ENCODE measurements at regions not wholly inside any gene's neighbourhood (a gene's known extent, or its start where the extent isn't known, plus 50 kb on each side); places are given as distances from the start of the nearest gene placed in this dataset.
"Not testable (repeated sequence)": the region's sequence is repeated elsewhere in the genome, so short reads cannot be mapped to it uniquely, and the experiment has no call there.

DNA sequence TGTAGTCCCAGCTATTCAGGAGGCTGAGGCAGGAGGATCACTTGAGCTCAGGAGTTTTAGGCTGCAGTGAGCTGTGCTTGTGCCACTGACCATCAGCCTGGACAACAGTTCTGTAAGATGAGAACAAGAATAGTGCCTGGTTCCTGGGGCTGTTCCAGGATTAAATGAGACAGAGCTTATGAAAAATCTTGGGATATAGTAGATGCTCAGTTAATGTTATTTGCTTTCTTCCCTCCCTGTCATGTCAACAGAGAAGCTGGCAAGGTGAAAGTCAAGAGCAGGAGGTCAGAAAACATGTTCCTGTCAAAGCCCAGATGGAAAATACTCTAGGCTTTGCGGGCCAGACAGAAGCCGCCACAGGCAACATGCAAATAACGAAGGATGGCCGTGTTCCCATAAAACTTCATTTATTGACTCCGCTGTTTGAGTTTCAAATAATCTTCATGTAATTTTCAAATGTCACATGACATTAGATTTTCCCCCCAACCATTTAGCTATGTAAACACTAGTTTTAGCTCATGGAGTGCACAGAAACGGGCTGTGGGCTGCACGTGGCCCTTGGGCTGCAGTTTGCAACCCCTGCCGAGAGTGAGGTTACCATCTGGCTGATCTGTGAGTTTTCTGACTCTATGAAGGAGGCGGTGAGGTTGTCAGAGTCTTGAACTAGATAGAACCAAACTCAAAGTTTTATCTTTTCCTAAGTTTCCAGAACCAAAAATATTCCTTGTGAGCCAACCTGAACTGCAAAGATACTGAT, 63.4 kb upstream of the PMEPA1 start:
- DNase-seq (ENCODE audit: low spot score): no peak

DNA sequence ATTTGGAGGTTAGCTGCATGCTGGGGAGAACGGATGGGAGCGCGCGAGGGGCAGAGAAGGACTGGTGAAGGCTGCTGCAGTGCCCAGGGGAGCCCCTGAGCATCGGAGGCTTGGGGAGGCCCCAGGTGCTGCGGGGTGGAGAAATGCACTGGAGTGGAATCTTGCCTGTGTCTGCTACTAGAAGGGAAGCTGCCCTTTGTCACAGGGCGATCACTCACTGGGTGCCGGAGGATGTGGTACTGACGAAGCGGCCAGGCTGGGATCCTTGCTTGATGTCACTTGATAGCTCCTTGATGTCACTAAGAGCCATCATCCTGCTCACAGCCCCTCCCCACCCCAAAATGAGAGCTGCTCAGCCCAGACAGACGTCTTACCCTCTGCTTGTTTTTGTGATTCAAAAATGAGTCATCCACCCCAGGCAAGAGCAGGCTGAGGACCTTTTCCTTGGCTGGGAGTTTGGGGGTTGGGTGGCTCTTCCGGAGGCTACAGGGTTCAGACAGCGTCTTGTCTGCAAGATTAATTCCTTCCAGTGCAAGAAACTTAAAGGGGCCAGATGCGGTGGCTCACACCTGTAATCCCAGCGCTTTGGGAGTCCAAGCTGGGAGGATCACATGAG, 62.6 kb upstream of the PMEPA1 start:
- DNase-seq (ENCODE audit: low spot score): peak; percentile 96

DNA sequence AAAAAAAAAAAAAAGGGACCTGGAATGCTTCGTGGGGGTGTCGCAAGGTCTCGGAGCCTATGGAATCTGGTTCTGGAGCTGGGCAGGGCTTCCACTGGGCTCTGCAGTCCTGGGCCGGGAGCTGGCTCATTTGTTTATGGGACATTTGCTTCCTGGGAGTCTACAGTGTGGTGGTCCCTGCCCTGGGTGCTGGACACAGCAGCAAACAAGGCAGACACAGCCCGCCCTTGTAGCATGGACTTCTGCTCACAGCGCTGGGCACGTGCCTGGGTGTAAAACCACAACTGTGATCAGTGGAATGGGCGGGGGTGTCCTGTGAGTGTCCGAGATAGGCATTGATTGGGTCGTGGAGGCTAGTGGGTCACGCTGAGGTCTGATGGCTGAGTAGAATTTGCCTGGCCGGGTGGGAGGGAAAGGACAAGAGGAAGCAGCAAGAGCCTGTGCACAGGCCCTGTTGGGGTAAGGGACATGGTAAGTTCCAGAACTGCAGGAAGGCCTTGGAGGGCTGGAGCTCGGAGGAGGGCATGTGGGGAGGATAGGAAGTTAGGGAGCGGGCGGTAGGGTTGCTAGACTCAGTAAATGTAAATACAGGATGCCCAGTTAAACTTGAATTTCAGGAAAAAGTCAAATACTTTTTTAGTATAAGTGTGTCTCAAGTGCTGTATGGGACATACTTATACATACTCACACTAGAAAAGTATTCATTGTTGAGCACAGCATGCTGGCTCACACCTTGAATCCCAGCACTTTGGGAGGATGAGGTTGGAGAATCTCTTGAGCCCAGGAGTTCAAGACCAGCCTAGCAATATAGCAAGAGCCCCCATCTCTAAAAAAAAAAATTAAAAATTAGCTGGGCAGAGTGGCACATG, 61.3 kb upstream of the PMEPA1 start:
- DNase-seq (ENCODE audit: low spot score): no peak

DNA sequence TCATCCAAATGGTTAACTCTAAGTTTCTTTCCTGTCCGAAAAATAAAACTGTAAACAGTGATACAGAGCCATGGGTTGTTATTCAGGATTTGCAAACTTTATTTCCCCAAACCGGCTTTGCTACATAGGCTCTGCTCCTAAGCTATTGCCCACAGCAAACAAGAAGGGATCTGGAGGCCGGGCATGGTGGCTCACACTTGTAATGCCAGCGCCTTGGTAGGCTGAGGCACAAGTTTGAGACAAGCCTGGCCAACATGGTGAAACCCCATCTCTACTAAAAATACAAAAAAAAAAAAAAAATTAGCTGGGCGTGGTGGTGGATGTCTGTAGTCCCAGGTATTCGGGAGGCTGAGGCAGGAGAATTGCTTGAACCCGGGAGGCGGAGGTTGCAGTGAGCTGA, 60.6 kb upstream of the PMEPA1 start:
- not testable (repeated sequence) for DNase-seq (ENCODE audit: low spot score)

DNA sequence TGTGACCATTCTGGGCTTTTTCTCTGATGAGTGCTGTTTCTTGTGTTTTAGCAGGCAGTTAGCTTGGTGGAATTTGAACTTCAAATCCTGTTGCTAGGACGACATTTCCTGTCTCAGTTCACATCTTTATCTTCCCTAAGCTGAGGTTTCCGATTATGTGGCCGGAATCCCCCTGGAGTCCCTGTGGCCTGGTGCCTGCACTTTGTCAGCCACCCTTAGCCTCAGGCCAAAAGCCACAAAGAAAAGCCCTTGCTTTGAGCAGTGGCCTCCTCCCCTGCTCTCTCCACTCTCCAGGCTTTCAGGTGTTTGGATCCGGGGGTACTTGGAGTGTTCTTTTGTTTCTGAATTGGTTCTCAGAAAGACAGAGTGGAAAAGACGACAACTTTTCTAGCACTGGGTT, 59.9 kb upstream of the PMEPA1 start:
- peak; percentile 49 for DNase-seq (ENCODE audit: low spot score)

DNA sequence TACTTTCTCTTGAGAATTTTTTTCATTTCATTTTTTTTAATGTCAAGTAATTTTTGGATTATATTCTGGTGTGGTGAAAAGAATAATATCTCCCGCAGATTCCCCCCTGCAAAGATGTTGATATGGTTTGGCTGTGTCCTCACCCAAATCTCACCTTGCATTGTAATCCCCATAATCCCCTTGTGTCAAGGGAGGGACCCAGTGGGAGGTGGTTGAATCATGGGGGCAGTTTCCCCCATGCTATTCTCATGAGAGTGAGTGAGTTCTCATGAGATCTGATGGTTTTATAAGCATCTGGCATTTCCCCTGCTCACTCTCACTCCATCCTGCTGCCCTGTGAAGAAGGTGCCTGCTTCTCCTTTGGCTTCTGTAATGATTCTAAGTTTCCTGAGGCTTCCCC, 58.7 kb upstream of the PMEPA1 start:
- no peak for DNase-seq (ENCODE audit: low spot score)

DNA sequence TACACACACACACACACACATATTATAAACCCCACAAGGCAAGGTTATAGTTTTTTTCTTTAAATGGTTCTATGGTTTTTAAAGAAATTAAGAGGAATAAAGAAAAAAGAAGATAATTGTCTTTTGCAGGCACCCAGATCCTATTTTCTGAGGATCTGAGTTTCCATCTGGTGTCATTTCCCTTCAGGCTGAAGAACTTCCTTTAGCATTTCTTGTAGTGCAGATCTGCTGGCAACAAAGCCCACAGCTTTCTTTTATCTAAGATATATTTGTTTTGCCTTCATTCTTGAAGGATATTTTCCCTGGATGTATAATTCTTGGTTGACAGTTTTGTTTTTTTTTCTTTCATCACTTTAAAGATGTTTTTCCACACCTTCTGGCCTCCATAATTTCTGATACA, 57.6 kb upstream of the PMEPA1 start:
- DNase-seq (ENCODE audit: low spot score): no peak

DNA sequence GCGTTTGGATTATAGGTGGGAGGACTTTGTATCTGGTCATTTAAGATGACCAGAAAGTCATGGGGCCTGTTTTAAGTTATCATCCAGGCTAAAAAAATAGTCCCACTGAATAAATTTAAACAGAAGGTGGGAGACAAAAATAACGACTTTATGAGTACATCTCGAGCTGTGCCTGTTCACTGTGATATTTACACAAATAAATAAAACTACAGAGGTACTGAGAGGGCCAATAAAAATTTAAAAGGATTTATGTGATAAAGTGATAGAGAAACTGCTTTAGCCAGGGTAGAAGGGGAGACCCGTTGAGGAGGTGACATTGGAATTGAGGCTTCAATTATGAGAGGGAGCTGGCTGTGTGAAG, 53.4 kb upstream of the PMEPA1 start:
- no peak for DNase-seq (ENCODE audit: low spot score)

DNA sequence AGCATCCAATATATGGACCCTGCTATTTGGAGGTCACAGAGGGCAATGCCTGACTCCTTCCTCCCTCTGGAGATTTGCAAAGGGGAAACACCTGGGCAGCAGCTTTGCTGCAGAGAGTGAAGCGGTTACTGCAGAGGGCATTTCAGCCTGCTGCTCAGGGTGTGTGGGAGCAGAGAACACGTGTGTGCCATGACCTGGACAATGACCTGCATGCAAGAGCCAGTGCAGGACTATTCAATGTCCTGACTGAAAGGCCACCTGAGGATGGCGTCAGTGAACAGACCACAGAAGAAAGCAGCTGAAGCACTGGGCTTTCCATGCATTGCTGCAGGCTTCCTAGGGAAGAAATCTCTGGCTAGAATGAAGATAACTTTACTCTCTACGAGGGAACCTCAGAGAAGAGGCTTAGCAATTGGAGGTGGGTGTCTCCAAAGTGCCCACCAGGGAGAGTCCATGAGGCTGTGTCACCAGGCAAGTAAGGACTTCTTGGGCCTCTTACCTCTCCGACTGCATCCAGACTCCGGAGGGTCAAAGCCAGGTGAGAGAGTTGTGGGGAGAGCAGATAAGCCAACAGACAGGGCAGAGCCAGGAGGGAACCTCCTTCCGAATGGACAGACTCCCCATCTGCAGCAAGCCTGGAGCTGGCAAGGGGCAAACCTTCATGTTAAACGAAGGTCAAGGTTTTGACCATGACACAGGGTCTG, 52.9 kb upstream of the PMEPA1 start:
- DNase-seq (ENCODE audit: low spot score): no peak

DNA sequence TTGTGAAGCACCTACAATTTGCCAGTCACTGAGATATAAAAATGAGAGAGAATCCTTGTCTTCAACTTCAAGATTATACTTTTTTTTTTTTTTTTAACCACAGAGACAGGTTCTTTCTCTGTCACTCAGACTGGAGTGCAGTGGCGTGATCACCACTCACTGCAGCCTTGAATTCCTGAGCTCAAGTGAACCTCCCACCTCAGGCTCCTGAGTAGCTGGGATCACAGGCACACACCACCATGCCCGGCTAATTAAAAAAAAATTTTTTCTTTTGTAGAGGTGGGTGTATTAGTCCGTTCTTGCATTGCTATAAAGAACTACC, 51.6 kb upstream of the PMEPA1 start:
- DNase-seq (ENCODE audit: low spot score): peak; percentile 37

DNA sequence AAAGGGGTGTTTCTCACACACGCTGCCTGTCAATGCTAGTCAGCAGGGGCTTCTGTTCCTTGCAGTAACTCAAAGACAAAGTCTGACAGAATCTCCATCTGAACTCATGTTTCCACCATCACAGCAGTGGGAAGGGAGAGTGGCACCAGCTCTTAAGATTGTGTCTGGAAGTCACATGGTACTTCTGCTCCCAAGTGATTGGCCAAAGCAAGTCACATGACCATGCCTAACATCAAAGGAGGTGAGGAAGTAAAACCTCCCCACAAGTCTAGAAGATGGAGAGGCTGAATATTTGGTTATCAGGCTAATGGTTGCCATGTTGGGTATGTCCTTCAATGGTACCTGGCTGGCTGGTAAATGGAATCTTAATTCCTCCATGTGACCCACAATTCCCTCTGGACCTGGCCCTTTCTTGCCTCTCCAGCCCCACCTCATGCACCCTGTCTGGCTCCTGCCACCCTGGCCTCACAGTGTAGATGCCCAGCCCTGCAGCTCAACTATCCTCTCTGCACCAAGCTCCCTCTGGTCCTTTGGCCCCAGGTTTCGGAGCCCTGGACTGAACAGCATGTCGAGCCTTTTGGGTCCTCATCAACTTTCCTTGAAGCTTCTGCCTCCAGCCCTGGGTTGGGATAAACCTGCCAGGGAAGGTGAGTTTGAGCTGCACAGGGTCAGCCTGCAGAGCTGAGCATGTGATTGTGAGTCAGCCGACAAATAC, 51.0 kb upstream of the PMEPA1 start:
- DNase-seq (ENCODE audit: low spot score): no peak

DNA sequence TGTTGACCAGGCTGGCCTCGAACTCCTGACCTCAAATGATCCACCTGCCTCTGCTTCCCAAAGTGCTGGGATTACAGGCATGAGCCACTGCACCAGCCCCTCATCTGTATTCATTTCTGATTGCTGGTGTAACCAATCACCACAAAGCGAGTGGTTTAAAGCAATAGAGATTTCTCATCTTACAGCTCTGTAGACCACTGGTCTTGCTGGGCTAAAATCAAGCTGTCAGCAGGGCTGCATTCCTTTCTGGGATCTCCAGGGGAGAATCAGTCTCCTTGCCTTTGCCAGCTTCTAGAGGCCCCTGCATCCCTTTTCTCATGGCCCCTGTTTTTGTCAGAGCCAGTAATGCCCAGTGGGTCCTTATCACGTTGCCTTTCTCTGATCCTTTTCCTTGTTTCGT, 49.9 kb upstream of the PMEPA1 start:
- no peak for DNase-seq (ENCODE audit: low spot score)
